K562 (cell line): ENCODE measurements at regions not wholly inside any gene's neighbourhood (a gene's known extent, or its start where the extent isn't known, plus 50 kb on each side); places are given as distances from the start of the nearest gene placed in this dataset.

Experiments used
- ARID4B ChIP-seq: sonication (generic); formaldehyde crosslinking; IDR thresholded peaks from 2 replicates; pipeline ENCODE4 v1.8.0; 2022; ENCODE audit warnings: mild to moderate bottlenecking, missing genetic modification reagents
- CREB3 ChIP-seq: fragments of 450-650 bp; conservative IDR thresholded peaks from 2 replicates; pipeline ENCODE4 v1.6.1; 2016; ENCODE audit warnings: missing genetic modification characterization, low read depth, mild to moderate bottlenecking, missing compliant biosample characterization, moderate library complexity
- EWSR1 ChIP-seq: fragments of 450-650 bp; IDR thresholded peaks from 2 replicates; pipeline ENCODE4 v1.6.1; 2018; ENCODE audit warnings: borderline replicate concordance, mild to moderate bottlenecking, low read depth, moderate library complexity; ENCODE audit not compliant: partially characterized antibody
- GABPB2 ChIP-seq: fragments of 250-450 bp; sonication (Bioruptor Pico); conservative IDR thresholded peaks from 2 replicates; pipeline ENCODE4 v1.5.1; 2021; ENCODE audit warnings: mild to moderate bottlenecking
- POLR2H ChIP-seq: IDR thresholded peaks from 2 replicates; pipeline ENCODE4 v1.6.1; 2016; ENCODE audit warnings: missing genetic modification characterization, low read depth, mild to moderate bottlenecking, control low read depth, missing compliant biosample characterization, moderate library complexity
- TRIM28 ChIP-seq: fragments of 450-650 bp; IDR thresholded peaks from 2 replicates; pipeline ENCODE4 v1.6.1; 2017
- ZNF79 ChIP-seq: fragments of 250-450 bp; sonication (Bioruptor Pico); IDR thresholded peaks from 2 replicates; pipeline ENCODE4 v1.4.0; 2020; ENCODE audit warnings: low read depth, mild to moderate bottlenecking, moderate library complexity

GRCh38 chr14:81797315-81797714 lies 263.7 kb upstream of the SEL1L start (continued):
- TF ChIP-seq ARID4B (CRISPR knock-in tag) (no peak), GABPB2 (CRISPR knock-in tag) (no peak), EWSR1 (no peak), TRIM28 (no peak), ZNF79 (CRISPR knock-in tag) (no peak), CREB3 (tag) (no peak), POLR2H (no peak)
- TF ChIP-seq, all 486 proteins: peak for 0
